AG04449 (cell line): ENCODE measurements at regions not wholly inside any gene's neighbourhood (a gene's known extent, or its start where the extent isn't known, plus 50 kb on each side); places are given as distances from the start of the nearest gene placed in this dataset.
A peak's percentile ranks its signal among the peaks of the same experiment; 100 is the strongest.

ENCODE experiments used
- CTCF ChIA-PET: fragments of 350-600 bp; formaldehyde crosslinking; extraction: SDS; loops from one replicate; lab custom pipeline; 2021; ENCODE audit warnings: antibody characterized with exemption; lab: Yijun Ruan, JAX
- POLR2A ChIA-PET: fragments of 400-600, 350-600 bp; formaldehyde crosslinking; extraction: SDS; loops from one replicate; lab custom pipeline; 2020; ENCODE audit warnings: antibody characterized with exemption, inconsistent platforms; lab: Yijun Ruan, JAX
- DNase-seq: peaks from one replicate; pipeline ENCODE4 v3.0.0-alpha.2; 2010; ENCODE audit warnings: low read depth, low spot score
- H3K4me3 ChIP-seq: 2 replicates; pipeline ENCODE4 v1.5.1; 2011; ENCODE audit warnings: low read depth, mild to moderate bottlenecking, control low read depth, low read length
- CTCF ChIP-seq: IDR thresholded peaks from one replicate; pipeline ENCODE4 v1.5.1; 2011; ENCODE audit warnings: mild to moderate bottlenecking, moderate library complexity, low read length, control low read depth, inconsistent platforms; ENCODE audit not compliant: insufficient read depth; ENCODE audit errors: missing control alignments

- CTCF ChIA-PET = no interaction called here
- H3K4me3 ChIP-seq = no peak overlapping the region
- no peak for DNase-seq
- TF ChIP-seq CTCF = no peak
- POLR2A ChIA-PET = no interaction called here
Observed at GRCh38 chr2:188068093-188068492, 223.6 kb upstream of the GULP1 start.

- no peak for TF ChIP-seq CTCF
- ChIA-PET POLR2A (no interaction called here), CTCF (interaction anchor here (0.7 to 1.4 kb wide), 2 partner anchors 19 to 436 kb away, joined by 3 to 4 read pairs; no protein-coding TSS in a partner anchor)
- no peak for DNase-seq
- no peak overlapping the region for H3K4me3 ChIP-seq
Observed at GRCh38 chr2:188076149-188077056, 215.3 kb upstream of the GULP1 start.

- ChIA-PET CTCF (no interaction called here), POLR2A (no interaction called here)
- TF ChIP-seq CTCF = no peak
- no peak overlapping the region for H3K4me3 ChIP-seq
- no peak for DNase-seq
Observed at GRCh38 chr2:188077757-188078156, 213.9 kb upstream of the GULP1 start.

GRCh38 chr2:188078534-188078933, 213.1 kb upstream of the GULP1 start:
- DNase-seq = no peak
- TF ChIP-seq CTCF = no peak
- no peak overlapping the region for H3K4me3 ChIP-seq
- ChIA-PET CTCF (interaction anchor here (0.5 kb wide), 1 partner anchor 199 kb away, joined by 3 read pairs; no protein-coding TSS in a partner anchor), POLR2A (no interaction called here)

- CTCF ChIA-PET = no interaction called here
Observed at GRCh38 chr2:188079196-188079595, 212.5 kb upstream of the GULP1 start.

GRCh38 chr2:188085421-188085820, 206.3 kb upstream of the GULP1 start:
- ChIA-PET CTCF (no interaction called here), POLR2A (no interaction called here)
- no peak for TF ChIP-seq CTCF
- no peak overlapping the region for H3K4me3 ChIP-seq
- no peak for DNase-seq

More at GRCh38 chr2:188079196-188079595, 212.5 kb upstream of the GULP1 start:
- no peak overlapping the region for H3K4me3 ChIP-seq
- POLR2A ChIA-PET = no interaction called here
- no peak for TF ChIP-seq CTCF
- DNase-seq = peak; percentile 83
